Ascending aorta (tissue), 2 donors: ENCODE measurements at regions not wholly inside any gene's neighbourhood (a gene's known extent, or its start where the extent isn't known, plus 50 kb on each side); places are given as distances from the start of the nearest gene placed in this dataset.

Experiments used
- DNase-seq, 2 donors: peaks; one replicate each; pipeline ENCODE4 v3.0.0-alpha.2; 2019; ENCODE audit warnings: low spot score in 2 of 2
- H3K27ac ChIP-seq, 2 donors: fragments of 200-600 bp; sonication (generic); one replicate each; pipeline ENCODE4 v1.5.1; 2016 to 2017; ENCODE audit warnings: mild to moderate bottlenecking in 1 of 2
- H3K27me3 ChIP-seq: fragments of 200-600 bp; sonication (generic); one replicate; pipeline ENCODE4 v1.5.1; 2017
- H3K36me3 ChIP-seq, 2 donors: fragments of 200-600 bp; sonication (generic); one replicate each; pipeline ENCODE4 v1.5.1; 2016
- H3K4me1 ChIP-seq, 2 donors: fragments of 200-600 bp; sonication (generic); one replicate each; pipeline ENCODE4 v1.5.1; 2016 to 2017; ENCODE audit warnings: mild to moderate bottlenecking in 1 of 2
- H3K4me3 ChIP-seq, 2 donors: fragments of 200-600 bp; sonication (generic); one replicate each; pipeline ENCODE4 v1.5.1; 2016 to 2017; ENCODE audit warnings: mild to moderate bottlenecking in 1 of 2
- H3K9me3 ChIP-seq, 2 donors: fragments of 200-600 bp; sonication (generic); one replicate each; pipeline ENCODE4 v1.5.1; 2016
- intact Hi-C: fragments of 100-400 bp; cut with DNase I; formaldehyde crosslinking; loops from one replicate; pipeline ENCODE4 v1.15.1; 2023
- TF ChIP-seq, protein P1 (sequence below), 3 experiments: fragments of 200-600 bp in 2 of 3; fragments of 450-650 bp in 1 of 3; sonication (generic) in 2 of 3; IDR thresholded peaks; one replicate each; pipeline ENCODE4 v1.5.1; 2016 to 2019; ENCODE audit warnings: antibody characterized with exemption in 3 of 3, mild to moderate bottlenecking in 1 of 3, moderate library complexity in 1 of 3

DNA sequence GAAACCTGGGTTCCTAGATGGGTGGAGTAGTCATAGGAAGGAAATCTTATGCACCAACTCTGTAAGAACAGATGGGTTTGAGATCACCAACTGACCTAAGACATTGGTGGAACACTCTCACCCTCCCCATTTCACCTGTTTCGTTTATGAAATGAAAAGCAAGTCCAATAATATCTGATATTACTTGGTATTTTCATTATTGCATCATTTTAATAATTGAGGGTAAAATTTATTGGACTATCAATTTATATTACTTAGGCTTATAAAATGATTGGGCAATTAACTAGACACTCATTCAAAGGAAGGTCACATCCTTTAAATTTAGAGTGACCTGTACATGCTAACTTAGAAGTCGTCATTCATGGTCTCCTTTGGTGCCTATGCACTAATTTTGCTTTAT, 503.9 kb downstream of the TAFA4 start:
- DNase-seq, result no peak
- no peaks in the 10 kb centered on the region for H3K4me1 ChIP-seq
- TF ChIP-seq, protein P1, sequence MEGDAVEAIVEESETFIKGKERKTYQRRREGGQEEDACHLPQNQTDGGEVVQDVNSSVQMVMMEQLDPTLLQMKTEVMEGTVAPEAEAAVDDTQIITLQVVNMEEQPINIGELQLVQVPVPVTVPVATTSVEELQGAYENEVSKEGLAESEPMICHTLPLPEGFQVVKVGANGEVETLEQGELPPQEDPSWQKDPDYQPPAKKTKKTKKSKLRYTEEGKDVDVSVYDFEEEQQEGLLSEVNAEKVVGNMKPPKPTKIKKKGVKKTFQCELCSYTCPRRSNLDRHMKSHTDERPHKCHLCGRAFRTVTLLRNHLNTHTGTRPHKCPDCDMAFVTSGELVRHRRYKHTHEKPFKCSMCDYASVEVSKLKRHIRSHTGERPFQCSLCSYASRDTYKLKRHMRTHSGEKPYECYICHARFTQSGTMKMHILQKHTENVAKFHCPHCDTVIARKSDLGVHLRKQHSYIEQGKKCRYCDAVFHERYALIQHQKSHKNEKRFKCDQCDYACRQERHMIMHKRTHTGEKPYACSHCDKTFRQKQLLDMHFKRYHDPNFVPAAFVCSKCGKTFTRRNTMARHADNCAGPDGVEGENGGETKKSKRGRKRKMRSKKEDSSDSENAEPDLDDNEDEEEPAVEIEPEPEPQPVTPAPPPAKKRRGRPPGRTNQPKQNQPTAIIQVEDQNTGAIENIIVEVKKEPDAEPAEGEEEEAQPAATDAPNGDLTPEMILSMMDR (IDR thresholded peaks at IDR 0.05), result no peak
- H3K27ac ChIP-seq, result no peak overlapping the region
- intact Hi-C loops, result no loop called here
- H3K4me3 ChIP-seq, result no peak overlapping the region
- no peaks in the 10 kb centered on the region for H3K36me3 ChIP-seq
- no peaks in the 10 kb centered on the region for H3K9me3 ChIP-seq
- H3K27me3 ChIP-seq, result no peaks in the 10 kb centered on the region

DNA sequence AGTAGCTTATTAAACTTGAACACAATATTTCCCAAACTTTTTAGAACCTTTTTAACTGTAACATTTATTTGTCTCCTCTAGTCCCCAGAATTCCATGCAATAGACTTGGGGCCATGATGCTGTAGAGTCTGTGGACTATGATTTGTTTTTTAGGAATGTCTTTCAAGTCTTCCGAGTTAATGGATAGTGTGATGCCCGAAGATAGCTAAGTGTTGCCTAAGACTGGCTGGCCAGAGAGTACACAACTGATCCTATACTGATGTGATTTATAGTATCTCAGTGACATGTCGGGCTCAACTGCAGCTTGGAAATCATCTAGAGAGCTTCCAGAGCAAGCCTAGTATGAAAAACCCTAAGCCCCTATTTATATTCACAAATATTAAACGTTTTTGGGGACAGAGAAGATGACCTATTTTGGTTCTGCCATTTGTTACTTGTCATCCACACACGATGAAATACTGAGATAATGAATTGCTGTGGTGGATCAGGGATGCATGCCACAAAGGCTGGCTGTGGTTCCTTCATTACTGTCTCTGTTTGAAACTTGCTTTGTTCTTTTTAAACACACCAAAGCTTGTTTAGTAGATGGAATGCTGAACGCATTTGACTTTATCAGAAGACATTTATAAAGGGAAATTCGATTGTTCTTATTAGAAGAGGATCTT, 507.4 kb downstream of the TAFA4 start:
- intact Hi-C loops, result no loop called here
- H3K27ac ChIP-seq, result no peak overlapping the region
- H3K9me3 ChIP-seq, result no peaks in the 10 kb centered on the region
- no peaks in the 10 kb centered on the region for H3K36me3 ChIP-seq
- no peak for DNase-seq
- H3K4me3 ChIP-seq, result no peak overlapping the region
- H3K4me1 ChIP-seq, result no peaks in the 10 kb centered on the region
- TF ChIP-seq, protein P1 (IDR thresholded peaks at IDR 0.05), result no peak
- H3K27me3 ChIP-seq, result no peaks in the 10 kb centered on the region

DNA sequence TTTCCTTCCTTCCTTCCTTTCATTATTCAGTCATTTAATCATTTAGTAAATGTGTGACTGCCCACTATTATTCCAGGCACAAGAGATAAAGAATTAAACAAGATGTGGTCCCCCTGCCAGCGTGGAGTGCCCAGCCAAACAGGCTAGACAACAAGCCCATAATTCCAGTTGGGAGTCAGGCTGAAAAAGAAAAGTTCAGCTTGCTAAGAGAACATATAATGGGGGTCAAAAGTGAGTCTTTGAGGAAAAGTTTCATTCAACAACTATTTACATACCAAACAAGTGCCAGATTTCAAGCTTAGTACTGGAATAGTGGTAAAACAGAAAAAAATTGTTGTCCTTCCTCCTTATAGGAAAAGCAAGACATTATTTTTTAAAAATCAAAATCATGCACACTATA, 523.7 kb downstream of the TAFA4 start:
- Histone ChIP-seq H3K27me3 (no peaks in the 10 kb centered on the region), H3K9me3 (no peaks in the 10 kb centered on the region), H3K4me3 (no peak overlapping the region), H3K36me3 (no peaks in the 10 kb centered on the region), H3K4me1 (no peaks in the 10 kb centered on the region), H3K27ac (no peak overlapping the region)
- DNase-seq, result no peak
- intact Hi-C loops, result no loop called here
- TF ChIP-seq, protein P1 (IDR thresholded peaks at IDR 0.05), result no peak

DNA sequence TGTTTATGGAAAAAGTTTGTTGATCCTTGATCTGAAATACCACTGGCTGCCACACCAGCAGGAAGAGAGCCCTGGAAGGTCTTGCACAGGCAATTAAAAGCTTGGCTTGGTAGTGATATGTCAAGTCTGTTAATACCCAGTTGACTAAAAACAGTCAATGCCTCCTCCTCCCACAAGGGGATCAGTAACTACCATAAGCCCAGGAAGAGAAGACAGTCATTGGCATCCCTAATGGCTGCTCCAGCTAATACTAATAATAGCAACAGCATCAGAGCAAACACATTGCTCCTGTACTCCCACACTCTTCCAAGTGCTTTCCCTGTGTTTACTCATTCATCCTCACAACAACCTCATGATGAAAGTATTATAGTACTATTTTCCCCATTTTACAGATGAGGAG, 528.6 kb downstream of the TAFA4 start:
- H3K27ac ChIP-seq, result no peak overlapping the region
- H3K4me3 ChIP-seq, result no peak overlapping the region
- no peaks in the 10 kb centered on the region for H3K9me3 ChIP-seq
- no peaks in the 10 kb centered on the region for H3K4me1 ChIP-seq
- H3K36me3 ChIP-seq, result no peaks in the 10 kb centered on the region
- intact Hi-C loops, result no loop called here
- no peak for DNase-seq
- TF ChIP-seq, protein P1 (IDR thresholded peaks at IDR 0.05), result no peak
- no peaks in the 10 kb centered on the region for H3K27me3 ChIP-seq

DNA sequence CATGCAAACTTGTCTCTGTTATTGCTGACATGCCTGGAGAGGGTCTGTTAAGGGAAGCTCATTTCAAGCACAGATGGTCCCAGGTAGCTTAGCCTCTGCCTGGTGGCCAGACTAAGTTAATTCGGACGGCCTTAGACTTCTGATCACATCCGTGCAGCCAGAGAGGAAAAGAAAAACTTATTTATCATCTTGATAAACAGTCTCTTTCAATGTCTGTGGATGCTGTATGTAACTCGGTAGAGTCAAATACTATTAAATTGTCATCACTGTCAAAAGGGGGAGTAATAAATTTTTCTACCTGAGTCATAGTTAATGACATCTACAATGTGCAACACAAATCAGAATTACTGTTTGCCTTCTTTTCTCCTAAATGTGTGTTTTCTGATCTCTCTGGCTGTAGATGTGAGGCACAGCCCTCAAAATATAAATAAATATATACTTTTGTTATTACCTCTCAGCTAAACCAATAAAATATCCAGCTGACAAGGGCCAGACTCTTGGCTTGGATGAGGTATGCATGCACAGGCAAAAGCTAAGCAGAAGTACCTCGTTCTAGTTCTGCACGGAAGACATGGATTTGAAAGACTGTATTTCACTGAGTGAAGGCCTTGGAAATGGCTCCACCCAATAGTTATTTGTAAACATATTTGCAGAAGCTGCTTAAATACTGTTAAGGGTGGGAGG, 530.0 kb downstream of the TAFA4 start:
- no peaks in the 10 kb centered on the region for H3K36me3 ChIP-seq

More for the DNA sequence above, 530.0 kb downstream of the TAFA4 start:
- no peak for DNase-seq
- TF ChIP-seq, protein P1 (IDR thresholded peaks at IDR 0.05), result no peak
- no peak overlapping the region for H3K27ac ChIP-seq
- H3K27me3 ChIP-seq, result no peaks in the 10 kb centered on the region
- intact Hi-C loops, result no loop called here
- no peaks in the 10 kb centered on the region for H3K9me3 ChIP-seq
- H3K4me1 ChIP-seq, result no peaks in the 10 kb centered on the region
- H3K4me3 ChIP-seq, result no peak overlapping the region
